DOHH2 (cell line): ENCODE measurements at regions not wholly inside any gene's neighbourhood (a gene's known extent, or its start where the extent isn't known, plus 50 kb on each side); places are given as distances from the start of the nearest gene placed in this dataset.

Experiments
- EZH2phosphoT487 ChIP-seq: fragments of 200-600 bp; sonication (generic); IDR thresholded peaks from 2 replicates; pipeline ENCODE4 v1.6.1; 2017; ENCODE audit warnings: borderline replicate concordance, mild to moderate bottlenecking, antibody characterized with exemption, low read length, moderate library complexity, mixed read lengths
- TF ChIP-seq, protein P1 (sequence below): fragments of 200-600 bp; sonication (generic); IDR thresholded peaks from one replicate; pipeline ENCODE4 v1.5.1; 2014; ENCODE audit warnings: antibody characterized with exemption, mild to moderate bottlenecking, low read depth, low read length; ENCODE audit not compliant: poor library complexity, severe bottlenecking

DNA sequence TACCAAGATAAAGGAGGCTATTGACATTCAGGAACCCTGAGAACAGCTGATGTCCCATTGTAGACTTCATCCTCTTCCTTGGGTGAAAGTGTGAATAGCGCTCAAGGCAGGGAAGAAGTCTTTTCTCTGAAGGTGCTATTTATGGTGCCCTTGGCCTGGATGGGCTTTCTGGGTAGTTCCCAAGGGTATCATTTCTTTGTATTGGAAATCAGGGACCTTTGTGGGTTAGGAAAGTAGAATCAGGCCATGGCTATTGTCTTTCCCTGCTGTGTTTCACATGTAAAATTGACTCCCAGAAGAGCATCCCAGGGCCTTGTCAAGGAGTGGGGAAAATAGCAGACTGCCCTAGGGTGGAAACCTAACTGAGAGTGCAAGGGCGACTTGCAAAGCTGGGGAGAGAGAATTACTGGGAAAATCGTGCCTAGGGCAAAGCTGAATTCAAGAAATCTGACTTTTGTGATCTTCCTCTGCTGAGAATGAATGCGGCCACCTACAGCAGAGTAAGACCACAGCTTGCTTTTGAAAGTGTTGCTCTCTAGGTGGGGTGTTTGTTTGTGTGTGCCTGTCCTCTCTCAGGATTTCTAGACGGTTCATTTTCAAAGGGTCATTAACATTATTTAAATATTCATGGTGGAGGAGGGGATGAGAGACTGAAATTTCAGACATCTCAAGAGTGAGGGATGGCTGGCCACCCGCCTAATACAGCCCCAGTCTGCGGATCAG, 160.6 kb downstream of the C9orf152 start:
- TF ChIP-seq, protein P1, sequence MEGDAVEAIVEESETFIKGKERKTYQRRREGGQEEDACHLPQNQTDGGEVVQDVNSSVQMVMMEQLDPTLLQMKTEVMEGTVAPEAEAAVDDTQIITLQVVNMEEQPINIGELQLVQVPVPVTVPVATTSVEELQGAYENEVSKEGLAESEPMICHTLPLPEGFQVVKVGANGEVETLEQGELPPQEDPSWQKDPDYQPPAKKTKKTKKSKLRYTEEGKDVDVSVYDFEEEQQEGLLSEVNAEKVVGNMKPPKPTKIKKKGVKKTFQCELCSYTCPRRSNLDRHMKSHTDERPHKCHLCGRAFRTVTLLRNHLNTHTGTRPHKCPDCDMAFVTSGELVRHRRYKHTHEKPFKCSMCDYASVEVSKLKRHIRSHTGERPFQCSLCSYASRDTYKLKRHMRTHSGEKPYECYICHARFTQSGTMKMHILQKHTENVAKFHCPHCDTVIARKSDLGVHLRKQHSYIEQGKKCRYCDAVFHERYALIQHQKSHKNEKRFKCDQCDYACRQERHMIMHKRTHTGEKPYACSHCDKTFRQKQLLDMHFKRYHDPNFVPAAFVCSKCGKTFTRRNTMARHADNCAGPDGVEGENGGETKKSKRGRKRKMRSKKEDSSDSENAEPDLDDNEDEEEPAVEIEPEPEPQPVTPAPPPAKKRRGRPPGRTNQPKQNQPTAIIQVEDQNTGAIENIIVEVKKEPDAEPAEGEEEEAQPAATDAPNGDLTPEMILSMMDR = no peak
- no peak for TF ChIP-seq EZH2phosphoT487
